ENCODE measurements at regions not wholly inside any gene's neighbourhood (a gene's known extent, or its start where the extent isn't known, plus 50 kb on each side); places are given as distances from the start of the nearest gene placed in this dataset.
"Not testable (repeated sequence)": the region's sequence is repeated elsewhere in the genome, so short reads cannot be mapped to it uniquely, and the experiment has no call there.

DNA sequence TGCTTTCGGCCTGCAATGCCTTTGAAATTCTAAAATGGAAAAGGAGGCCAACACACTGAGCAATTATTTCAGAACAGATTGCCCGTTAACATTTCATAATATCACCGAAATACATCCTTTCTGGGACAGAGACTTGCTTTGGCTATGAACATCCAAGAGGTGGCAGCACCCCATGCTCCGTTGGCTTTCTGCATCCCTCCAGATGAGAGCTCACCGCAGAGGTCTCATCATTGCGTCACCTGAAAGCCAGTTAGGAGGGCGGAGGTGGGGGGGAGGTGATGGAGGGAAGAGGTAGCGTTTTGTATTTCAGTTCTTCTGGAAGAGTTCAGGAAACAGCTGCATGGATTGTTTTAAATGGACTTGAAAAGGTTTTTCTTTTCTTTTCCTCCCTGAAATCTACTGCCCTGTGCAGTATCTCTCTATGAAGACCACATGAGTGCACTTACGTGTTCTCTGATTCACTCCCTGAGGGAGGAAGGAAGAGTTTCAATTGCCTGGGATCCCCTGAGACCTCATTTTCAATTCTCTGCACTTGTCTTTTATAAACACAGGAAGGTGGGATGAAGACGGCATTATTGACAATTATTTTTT is 166.8 kb upstream of the PGRMC2 start:
- peak; percentile 85 for DNase-seq

DNA sequence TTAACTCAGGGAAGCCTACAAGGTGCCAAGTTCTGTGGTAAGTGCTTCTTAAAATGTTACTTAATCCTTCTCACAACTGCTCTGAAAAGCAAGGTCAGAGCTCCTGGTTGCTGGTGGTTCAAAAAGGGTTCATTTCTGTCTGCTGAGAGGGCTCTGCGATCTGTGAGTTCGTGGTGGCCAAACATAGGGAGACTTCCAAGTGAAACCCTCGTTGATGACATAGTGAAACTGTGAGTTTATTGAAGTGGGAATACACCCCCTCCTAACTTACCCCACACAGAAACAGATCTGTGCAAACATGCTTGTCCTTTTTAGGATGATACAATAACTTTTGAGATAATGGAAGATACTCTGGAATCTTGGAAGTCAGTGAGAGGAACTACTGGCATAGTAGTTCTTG is 164.8 kb upstream of the PGRMC2 start:
- DNase-seq = no peak

GRCh38 chr4:128451270-128451905 is 163.8 kb upstream of the PGRMC2 start:
- DNase-seq = no peak

DNA sequence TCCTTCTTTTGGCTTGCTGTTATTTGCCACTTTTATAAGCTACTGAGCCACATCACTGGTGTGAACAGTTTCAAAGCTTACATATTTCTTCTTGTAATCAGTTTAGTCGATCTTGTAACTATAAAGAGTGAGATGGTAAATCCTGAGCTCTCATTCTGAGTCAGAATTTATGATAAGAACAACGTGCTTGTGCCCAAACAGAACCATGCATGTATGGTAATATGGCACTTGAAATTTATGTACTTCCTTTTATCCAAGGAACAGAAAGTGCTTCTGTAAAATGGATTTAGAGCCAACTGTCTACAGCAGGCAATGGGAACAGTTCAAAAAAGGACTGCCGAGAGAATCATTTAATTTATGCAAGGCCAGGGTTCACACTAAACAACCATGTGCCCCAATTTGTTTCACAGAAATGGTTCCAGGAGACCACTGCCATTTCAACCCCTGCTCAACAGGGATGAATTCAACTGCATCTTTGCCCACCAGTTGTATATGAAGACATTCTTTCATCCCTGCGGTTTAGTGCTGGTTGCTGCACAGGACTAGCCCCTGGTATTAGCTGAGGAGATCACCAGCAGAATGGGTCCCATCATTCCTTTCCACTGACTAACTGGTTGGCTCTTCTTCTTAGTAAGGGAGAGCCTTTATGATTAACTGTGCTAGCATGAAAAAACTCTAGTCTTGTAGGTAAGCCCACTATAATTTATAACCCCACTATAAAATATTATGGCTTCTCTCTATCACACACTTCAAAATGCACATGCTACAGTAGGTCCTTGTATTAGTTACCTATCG is 162.9 kb upstream of the PGRMC2 start:
- no peak for DNase-seq

GRCh38 chr4:128449251-128449650 is 161.6 kb upstream of the PGRMC2 start:
- DNase-seq = no peak

DNA sequence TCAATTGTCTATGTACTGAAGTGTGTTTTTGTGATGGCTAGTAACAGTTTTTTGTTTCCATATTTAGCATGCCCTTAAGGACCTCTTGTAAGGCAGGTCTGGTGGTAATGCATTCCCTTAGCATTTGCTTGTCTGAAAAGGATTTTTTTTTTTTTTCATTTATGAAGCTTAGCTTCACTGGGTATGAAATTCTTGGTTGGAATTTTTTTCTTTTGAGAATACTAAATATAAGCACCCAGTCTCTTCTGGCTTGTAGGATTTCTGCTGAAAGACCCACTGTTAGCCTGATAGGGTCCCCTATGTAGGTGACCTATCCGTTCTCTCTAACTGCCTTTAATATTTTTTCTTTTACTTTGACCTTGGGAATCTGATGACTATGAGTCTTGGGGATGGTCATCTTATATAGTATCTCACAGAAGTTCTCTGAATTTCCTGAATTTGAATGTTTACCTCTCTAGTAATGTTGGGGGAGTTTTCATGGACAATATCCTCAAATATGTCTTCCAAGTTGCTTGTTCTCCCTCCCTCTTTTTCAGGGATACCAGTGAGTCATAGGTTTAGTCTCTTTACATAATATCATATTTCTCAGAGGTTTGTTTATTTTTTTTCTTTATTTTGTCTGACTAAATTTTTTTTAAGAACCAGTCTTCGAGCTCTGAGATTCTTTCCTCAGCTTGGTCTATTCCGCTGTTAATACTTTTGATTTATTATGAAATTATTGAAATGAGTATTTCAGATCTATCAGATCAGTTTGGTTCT is 157.1 kb upstream of the PGRMC2 start:
- no peak for DNase-seq

DNA sequence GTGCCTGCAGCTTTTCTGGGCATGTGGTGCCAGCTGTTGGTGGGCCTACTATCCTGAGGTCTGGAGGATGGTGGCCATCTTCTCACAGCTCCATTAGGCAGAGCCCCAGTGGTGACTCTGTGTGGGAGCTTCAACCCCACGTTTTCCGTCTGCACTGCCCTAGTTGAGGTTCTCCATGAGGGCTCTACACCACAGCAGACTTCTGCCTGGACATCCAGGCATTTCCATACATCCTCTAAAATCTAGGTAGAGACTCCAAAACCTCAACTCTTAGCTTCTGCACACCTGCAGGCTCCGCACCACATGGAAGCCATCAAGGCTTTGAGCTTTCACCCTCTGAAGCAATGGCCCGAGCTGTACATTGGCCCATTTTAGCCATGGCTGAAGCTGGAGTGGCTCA is 153.3 kb upstream of the PGRMC2 start:
- DNase-seq = no peak

DNA sequence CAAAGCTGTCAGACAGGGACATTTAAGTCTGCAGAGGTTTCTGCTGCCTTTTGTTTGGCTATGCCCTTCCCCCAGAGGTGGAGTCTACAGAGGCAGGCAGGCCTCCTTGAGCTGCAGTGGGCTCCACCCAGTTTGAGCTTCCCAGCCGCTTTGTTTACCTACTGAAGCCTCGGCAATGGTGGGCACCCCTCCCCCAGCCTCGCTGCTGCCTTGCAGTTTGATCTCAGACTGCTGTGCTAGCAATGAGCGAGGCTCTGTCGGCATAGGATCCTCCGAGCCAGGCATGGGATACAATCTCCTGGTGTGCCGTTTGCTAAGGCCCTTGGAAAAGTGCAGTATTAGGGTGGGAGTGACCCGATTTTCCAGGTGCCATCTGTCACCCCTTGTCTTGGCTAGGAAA is 149.4 kb upstream of the PGRMC2 start:
- not testable (repeated sequence) for DNase-seq

DNA sequence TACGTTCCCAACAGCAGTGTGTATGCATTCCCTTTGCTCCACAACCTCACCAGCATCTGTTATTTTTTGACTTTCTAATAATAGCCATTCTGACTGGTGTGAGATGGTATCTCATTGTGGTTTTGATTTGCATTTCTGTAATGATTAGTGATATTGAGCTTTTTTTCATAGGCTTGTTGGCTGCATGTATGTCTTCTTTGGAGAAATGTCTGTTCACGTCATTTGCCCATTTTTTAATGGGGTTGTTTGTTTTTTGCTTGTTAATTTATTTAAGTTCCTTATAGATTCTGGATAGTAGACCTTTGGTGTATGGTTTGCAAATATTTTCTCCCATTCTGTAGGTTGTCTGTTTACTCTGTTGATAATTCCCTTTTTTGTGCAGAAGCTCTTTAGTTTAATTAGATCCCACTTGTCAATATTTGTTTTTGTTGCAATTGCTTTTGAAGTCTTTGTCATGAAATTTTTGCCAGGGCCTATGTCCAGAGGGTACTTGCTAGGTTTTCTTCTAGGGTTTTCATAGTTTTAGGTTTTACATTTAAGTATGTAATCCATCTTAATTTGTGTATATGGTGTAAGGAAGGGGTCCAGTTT is 141.5 kb upstream of the PGRMC2 start:
- not testable (repeated sequence) for DNase-seq

DNA sequence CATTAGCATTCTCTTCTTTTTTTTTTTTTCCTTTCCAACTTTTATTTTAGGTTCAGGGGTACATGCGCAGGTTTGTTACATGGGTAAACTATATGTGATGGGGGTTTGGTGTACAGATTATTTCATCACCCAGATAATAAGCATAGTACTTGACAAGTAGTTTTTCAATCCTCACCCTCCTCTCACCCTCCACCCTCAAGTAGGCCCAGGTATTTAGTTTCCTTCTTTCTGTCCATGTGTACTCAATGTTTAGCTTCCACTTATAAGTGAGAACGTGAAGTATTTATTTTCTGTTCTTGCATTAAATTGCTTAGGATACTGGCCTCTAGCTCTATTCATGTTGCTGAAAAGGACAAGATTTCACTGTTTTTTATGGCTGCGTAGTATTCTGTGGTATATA is 140.8 kb upstream of the PGRMC2 start:
- no peak for DNase-seq

DNA sequence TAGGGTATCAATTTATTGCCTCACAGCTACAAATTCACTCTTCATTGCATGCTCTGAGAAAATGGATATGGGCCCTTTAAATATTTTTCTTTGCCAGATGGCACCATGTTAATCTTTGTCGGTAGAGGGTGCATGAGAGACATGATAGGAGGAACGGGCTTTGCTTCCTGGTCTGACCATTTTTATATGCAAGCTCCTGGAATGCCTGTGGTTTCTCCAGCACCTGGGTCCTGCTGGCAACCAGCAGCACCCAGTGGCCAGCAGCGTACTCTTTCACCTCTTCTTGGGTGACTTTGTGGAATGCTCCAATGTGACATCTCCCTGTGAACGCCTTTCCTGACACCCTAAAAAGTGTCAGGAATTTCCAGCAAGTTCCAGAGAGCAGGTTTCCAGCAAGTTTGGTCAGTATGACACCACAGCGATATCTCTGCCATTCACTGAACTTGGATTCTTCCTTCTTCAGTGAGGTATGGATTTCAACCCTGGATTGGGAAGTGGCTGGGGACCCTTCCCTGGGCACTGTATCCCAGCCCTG is 140.3 kb upstream of the PGRMC2 start:
- DNase-seq = no peak

DNA sequence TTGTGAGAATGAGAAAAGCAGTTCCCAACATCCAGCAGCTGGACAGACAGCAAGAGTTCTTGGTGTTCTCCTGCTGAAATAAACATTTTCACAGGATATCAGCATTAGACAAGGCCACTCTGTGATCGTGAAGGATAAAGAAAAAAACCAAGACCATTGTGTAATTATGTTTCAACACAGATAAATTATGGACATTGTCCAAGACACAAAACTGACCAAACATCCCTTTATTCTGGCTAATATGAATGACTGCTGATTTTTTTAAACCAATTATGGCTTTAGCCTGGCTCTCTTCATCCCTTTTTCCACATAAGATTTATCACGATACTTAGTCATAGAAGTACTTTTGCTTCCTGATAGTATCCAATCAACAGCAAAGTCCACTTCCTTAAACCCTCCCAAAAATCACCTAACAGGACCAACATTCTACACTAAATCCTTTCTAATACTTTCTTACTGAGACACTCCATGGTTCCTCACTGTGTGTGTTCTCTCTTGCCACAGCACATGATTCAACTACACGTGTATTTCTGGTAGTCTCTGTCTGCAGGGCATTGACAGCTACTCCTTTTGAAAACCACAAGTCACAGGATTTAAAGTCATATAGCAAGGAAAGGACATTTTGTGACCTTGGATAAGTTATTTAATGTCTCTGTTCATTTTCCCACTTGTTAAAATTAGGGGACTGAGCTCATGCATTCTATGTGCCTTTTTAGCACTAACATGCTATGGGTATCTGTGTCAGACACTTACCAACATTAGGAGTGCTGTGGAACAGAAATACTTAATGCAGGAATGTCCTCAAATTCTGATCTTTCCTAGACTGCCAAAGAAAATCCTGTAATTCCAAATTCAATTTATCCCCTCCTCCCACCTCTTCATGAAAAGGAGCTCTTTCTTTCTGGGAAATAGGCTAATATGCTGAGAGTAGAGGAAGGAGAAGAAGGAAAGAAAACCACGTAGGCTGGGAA is 137.2 kb upstream of the PGRMC2 start:
- no peak for DNase-seq

DNA sequence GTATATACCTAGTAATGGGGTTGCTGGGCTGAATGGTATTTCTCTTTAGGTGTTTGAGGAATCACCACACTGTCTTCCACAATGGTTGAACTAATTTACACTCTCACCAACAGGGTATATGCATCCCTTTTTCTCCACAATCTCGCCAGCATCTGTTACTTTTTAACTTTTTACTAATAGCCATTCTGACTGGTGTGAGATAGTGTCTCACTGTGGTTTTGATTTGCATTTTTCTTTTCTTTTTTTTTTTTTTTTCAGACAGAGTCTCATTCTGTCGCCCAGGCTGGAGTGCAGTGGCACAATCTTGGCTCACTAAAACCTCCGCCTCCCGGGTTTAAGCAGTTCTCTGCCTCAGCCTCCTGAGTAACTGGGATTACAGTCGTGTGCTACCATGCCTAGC is 134.7 kb upstream of the PGRMC2 start:
- not testable (repeated sequence) for DNase-seq

DNA sequence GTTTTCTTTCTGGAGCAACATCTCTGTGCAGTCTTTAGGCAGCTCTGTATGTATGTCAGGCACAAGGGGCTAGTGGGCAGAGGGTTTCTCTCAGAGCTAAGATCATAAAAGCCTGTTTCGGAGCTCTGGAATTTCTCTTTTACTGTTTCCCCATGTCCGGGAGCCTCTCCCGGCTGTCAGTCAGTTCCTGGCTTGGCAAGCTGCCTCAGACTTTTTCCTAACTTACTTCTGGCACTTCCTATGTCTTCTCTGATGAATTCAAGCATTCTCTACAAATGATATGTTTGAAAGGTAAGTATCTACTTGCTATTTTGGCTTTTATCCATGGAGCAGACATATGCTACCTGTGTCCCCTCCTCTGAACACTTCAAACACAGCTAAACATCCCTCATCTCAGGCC is 129.3 kb upstream of the PGRMC2 start:
- no peak for DNase-seq

DNA sequence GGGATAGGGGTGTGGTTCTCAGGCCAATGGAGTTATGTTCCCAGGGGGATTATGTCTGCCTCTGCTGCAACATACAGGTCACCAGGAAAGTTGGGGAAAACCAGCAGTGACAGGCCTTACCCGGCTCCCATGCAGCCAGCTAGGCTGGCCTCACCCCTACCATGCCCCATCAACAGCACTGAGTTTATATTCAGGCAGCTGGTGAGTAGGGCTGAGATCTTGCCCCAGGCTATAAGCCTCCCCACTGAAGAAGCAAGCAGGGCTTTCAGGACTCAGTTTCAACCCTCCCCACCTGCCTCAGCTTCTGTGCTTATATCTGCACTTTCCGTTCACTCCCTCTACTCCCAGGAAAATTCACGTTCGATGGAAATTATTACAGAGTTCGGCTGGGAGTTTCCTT is 122.4 kb upstream of the PGRMC2 start:
- DNase-seq = no peak

DNA sequence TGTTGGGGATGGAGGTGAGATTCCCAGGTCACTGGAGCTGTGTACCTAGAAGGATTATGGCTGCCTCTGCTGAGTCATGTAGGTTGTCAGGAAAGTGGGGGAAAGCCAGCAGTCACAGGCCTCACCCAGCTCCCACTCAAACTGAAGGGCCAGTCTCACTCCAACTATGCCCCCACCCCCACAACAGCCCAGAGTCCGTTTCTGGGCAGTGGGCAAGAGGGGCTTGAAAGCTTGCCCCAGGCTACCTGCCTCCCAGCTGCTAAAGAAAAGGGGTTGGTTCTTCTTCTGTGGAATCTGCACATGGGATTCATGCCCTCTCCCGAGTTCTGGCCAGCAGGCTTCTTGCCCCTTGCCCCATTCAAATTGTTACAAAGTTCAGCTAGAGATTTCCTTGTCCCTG is 116.0 kb upstream of the PGRMC2 start:
- no peak for DNase-seq

GRCh38 chr4:128394778-128395177 is 107.2 kb upstream of the PGRMC2 start:
- no peak for DNase-seq

DNA sequence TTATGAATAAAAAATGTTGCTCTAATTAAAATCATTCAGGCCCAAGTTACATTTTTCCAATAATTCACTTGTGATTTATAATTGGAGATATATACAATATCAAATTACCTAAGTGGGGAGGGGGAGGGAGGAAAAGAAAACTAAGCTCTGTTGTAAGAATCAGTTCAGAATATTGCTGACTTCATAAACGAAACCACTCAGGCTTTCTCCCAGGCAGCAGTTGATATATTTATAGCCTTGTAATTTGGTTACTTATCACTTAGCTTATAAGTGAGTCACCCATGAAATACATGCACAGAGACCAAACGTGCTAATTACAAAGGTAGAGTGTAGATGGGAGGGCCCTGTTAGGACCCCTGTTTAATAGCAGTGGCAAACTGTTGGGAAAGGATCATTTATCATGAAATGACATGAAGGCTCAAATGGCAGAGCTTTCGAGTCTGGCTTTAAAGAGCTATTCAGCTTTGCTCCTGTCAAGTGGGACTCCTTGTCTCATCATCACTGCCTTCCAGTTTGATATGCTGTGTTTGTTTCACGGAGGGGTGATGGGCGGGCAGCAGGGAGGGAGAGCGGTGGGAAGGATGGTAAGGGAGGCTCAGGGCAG is 105.6 kb upstream of the PGRMC2 start:
- no peak for DNase-seq

- DNase-seq = no peak
Measured at GRCh38 chr4:128390475-128390996, 102.9 kb upstream of the PGRMC2 start.

GRCh38 chr4:128388796-128389195 is 101.2 kb upstream of the PGRMC2 start:
- no peak for DNase-seq
